GM18505 (cell line): ENCODE measurements at regions not wholly inside any gene's neighbourhood (a gene's known extent, or its start where the extent isn't known, plus 50 kb on each side); places are given as distances from the start of the nearest gene placed in this dataset.
"Not testable (repeated sequence)": the region's sequence is repeated elsewhere in the genome, so short reads cannot be mapped to it uniquely, and the experiment has no call there.

Experiments used
- ATAC-seq: cut with Tn5 transposase; IDR thresholded peaks from one replicate; pipeline ENCODE4 v1.9.1; 2021; ENCODE audit not compliant: unreplicated experiment
- POLR2A ChIP-seq: IDR thresholded peaks from 4 replicates; pipeline ENCODE4 v1.6.1; 2011; ENCODE audit warnings: borderline replicate concordance; ENCODE audit not compliant: insufficient read depth, insufficient read length; ENCODE audit errors: extremely low read depth

GRCh38 chr2:16348821-16349515, 316.7 kb downstream of the CYRIA start:
- TF ChIP-seq POLR2A: no peak

GRCh38 chr2:16346671-16347070, 319.0 kb downstream of the CYRIA start:
- no peak for TF ChIP-seq POLR2A
- no peak for ATAC-seq

More at GRCh38 chr2:16348821-16349515, 316.7 kb downstream of the CYRIA start:
- no peak for ATAC-seq

DNA sequence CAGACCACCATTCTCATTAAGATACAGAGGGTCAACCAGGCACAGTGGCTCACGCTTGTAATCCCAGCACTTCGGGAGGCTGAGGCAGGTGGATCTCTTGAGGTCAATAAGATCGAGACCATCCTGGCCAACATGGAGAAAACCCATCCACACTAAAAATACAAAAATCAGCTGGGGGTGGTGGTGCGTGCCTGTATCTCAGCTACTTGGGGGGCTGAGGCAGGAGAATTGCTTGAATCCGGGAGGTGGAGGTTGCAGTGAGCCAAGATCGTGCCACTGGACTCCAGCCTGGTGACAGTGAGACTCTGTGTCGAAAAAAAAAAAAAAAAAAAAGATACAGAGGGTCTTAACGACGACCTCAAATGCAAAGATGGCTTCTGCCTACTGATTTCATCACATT, 320.4 kb downstream of the CYRIA start:
- not testable (repeated sequence) for ATAC-seq

- ATAC-seq: no peak
- no peak for TF ChIP-seq POLR2A
Measured at GRCh38 chr2:16339206-16339605, 326.4 kb downstream of the CYRIA start.

GRCh38 chr2:16338026-16338425, 327.6 kb downstream of the CYRIA start:
- no peak for TF ChIP-seq POLR2A
- no peak for ATAC-seq

DNA sequence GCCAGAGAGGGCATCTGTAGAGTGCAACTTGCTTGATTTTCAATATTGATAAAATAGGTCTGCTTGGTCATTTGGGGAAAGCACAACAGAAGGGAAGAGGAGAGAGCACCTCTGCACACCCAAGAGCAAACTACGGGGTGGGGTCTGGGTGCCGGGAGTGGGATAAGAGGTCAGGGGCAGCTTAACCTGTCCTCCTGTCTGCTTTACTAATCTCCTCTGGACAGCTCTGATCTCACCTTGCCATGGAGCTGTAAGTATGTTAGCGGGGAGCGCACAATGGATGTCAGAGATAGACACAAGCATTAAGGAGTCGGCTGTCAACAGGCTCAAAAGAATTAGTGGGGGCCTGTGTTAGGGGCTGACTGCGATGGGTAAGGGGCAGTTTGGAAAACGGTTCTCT, 328.7 kb downstream of the CYRIA start:
- no peak for ATAC-seq
- TF ChIP-seq POLR2A: no peak

- no peak for TF ChIP-seq POLR2A
- no peak for ATAC-seq
Measured at GRCh38 chr2:16336491-16336890, 329.1 kb downstream of the CYRIA start.

- no peak for ATAC-seq
- TF ChIP-seq POLR2A: no peak
Measured at GRCh38 chr2:16335947-16336346, 329.7 kb downstream of the CYRIA start.

DNA sequence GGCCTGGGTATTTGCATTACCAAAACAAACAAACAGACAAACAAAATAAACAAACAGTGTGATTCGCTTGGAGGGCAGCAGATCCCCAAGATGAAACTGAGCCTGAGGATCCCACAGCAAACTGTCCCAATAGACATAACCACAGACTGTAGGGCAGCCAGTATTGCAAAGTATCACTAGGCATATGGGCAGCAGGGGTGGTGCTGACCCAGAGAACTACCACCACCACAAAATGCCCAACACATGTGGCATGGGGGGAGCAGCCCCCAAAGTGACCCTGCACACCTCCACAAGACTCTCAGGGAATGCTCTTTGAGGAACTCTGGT, 330.1 kb downstream of the CYRIA start:
- no peak for TF ChIP-seq POLR2A
- no peak for ATAC-seq

GRCh38 chr2:16334886-16335603, 330.6 kb downstream of the CYRIA start:
- ATAC-seq: no peak
- TF ChIP-seq POLR2A: no peak

DNA sequence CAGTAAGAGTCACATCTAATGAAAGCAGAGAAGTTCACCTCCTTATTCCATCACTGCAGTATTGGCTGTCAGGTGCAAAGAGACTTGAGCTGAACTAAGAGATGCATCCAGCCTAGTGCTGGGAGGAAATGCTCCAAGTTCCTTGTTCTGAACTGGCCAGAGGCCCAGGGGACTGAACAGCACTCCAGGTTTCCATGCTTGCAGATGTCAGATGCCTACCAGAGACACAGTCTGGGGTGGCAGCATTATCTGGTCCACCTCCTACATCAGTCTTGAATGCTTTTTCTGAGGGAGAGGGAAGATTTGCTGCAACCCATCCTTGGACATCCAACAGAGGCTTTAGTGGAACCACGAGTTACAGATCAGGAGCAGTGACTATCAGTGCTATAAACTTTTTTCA, 331.3 kb downstream of the CYRIA start:
- ATAC-seq: no peak
- no peak for TF ChIP-seq POLR2A

DNA sequence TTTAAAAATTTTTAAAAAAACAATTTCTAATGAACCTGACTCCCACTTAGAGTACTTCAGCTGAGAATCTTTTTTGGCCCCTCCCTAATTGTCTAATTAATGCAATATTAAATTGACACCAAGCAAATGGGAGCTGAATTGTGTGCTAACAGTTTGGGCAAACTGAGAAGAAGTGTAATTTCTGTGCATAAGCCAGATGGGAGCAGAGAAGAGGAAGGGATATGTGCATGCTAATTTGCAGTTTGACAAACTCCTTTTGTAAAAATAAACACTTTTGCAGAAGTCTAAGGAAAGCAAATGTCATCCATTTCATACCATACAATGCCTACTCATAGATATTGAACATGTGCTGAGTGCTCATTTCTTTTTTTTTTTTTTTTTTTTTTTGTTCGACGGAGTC, 332.0 kb downstream of the CYRIA start:
- no peak for ATAC-seq

DNA sequence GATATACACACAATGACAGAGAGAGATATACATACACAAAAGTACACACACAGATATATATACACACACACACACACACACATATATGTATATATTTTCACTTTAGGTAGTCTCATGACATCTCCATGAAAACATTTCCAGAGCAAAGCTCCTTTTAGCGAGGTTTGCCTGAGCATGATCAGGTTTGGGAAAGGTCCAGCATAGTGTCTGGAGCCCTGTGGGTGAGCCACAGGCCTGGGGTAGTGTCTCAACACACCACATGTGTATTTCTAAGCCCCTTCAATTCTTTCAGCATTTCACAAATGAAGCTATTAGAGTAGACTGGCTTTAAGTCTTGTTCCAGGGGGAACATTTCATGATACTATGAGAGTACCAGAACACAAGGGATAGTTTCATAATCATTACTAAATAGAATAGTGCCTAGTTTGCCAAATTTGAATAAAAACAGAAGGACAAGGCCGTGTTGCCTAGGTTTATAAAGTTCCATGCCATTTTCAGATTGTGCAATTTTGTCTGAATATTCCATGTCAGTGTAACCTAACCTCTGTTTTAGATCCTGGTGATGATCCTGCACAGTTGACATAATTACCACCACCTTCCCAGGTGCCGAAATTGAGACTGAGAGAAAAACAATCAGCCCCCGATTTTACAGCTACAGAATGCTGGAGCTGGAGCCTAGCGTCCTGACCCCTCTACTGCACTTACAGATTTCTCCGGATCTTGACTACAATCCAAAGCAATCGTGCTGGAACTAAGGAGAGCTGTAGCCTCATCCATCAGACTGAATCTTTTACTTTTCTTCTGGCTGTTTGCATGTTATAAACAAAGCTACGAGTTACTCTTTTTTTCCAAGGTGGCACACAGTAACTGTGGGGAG, 332.7 kb downstream of the CYRIA start:
- ATAC-seq: no peak
- TF ChIP-seq POLR2A: no peak

More for the DNA sequence above, 332.0 kb downstream of the CYRIA start:
- no peak for TF ChIP-seq POLR2A

- no peak for ATAC-seq
- no peak for TF ChIP-seq POLR2A
Measured at GRCh38 chr2:16331772-16332171, 333.9 kb downstream of the CYRIA start.
